A549 (cell line): ENCODE measurements at regions not wholly inside any gene's neighbourhood (a gene's known extent, or its start where the extent isn't known, plus 50 kb on each side); places are given as distances from the start of the nearest gene placed in this dataset.

Experiments
- ATAC-seq, 2 experiments: fragments of 200-7000 bp in 1 of 2; fragments of >200 bp in 1 of 2; cut with Nextera tagmentation in 1 of 2; cut with Tn5 transposase in 1 of 2; 3 replicates each; pipeline versions ENCODE4 v1.8.0 to v1.9.1; 2018 to 2020; ENCODE audit warnings: mild to moderate bottlenecking in 1 of 2, moderate library complexity in 1 of 2
- CTCF ChIA-PET: fragments of 300-600 bp; sonication (Branson Sonifier 250); formaldehyde crosslinking; extraction: SDS; loops from one replicate; lab custom pipeline; 2021; ENCODE audit warnings: antibody characterized with exemption, inconsistent platforms; lab: Yijun Ruan, JAX
- POLR2A ChIA-PET: fragments of 350-600 bp; formaldehyde crosslinking; extraction: SDS; loops from one replicate; lab custom pipeline; 2021; ENCODE audit warnings: antibody characterized with exemption, inconsistent platforms; lab: Yijun Ruan, JAX
- DNase-seq, 2 experiments: peaks; one replicate each; pipeline versions ENCODE4 v3.0.0 to v3.0.0-alpha.2; 2011 to 2016; ENCODE audit warnings: low read depth in 1 of 2, low spot score in 1 of 2
- FAIRE-seq: peaks from 2 replicates; lab custom pipeline; 2011; peaks lifted over from hg19 to GRCh38; lab: Jason Lieb, UNC
- H3K27ac ChIP-seq, 2 experiments: fragments of >200 bp; sonication (Bioruptor Twin); formaldehyde crosslinking; 3 replicates each; pipeline ENCODE4 v1.5.1; 2016 to 2017
- H3K4me1 ChIP-seq: fragments of >200 bp; sonication (Bioruptor Twin); formaldehyde crosslinking; 3 replicates; pipeline ENCODE4 v1.6.1; 2016
- H3K4me2 ChIP-seq: fragments of >200 bp; sonication (Bioruptor Twin); formaldehyde crosslinking; 3 replicates; pipeline ENCODE4 v1.6.1; 2016
- H3K4me3 ChIP-seq: fragments of >200 bp; sonication (Bioruptor Twin); formaldehyde crosslinking; 3 replicates; pipeline ENCODE4 v1.5.1; 2016
- H3K9me3 ChIP-seq: fragments of >200 bp; sonication (Bioruptor Twin); formaldehyde crosslinking; 3 replicates; pipeline ENCODE4 v1.6.1; 2016
- CBX2 ChIP-seq: fragments of 200-600 bp; sonication (generic); IDR thresholded peaks from 2 replicates; pipeline ENCODE4 v1.6.1; 2016; ENCODE audit warnings: low read depth, mild to moderate bottlenecking, borderline replicate concordance
- CBX8 ChIP-seq: fragments of 200-600 bp; sonication (generic); IDR thresholded peaks from 2 replicates; pipeline ENCODE4 v1.6.1; 2016
- CHD4 ChIP-seq: fragments of 200-600 bp; sonication (generic); IDR thresholded peaks from 2 replicates; pipeline ENCODE4 v1.6.1; 2016; ENCODE audit warnings: antibody characterized with exemption, mild to moderate bottlenecking, borderline replicate concordance
- EHF ChIP-seq: fragments of 250-450 bp; sonication (Bioruptor Pico); IDR thresholded peaks from 2 replicates; pipeline ENCODE4 v1.5.0; 2020; ENCODE audit warnings: mild to moderate bottlenecking
- EHMT2 ChIP-seq: fragments of 200-600 bp; sonication (generic); IDR thresholded peaks from 2 replicates; pipeline ENCODE4 v1.6.1; 2016; ENCODE audit warnings: antibody characterized with exemption, low read depth, mild to moderate bottlenecking, moderate library complexity
- FOSB ChIP-seq: fragments of 250-450 bp; sonication (Bioruptor Pico); IDR thresholded peaks from 2 replicates; pipeline ENCODE4 v1.5.0; 2020; ENCODE audit warnings: mild to moderate bottlenecking, moderate library complexity
- HDAC2 ChIP-seq: fragments of 200-600 bp; sonication (generic); IDR thresholded peaks from 2 replicates; pipeline ENCODE4 v1.6.1; 2016
- HEYL ChIP-seq: fragments of 250-450 bp; sonication (Bioruptor Pico); IDR thresholded peaks from 2 replicates; pipeline ENCODE4 v1.8.0; 2021; ENCODE audit warnings: mild to moderate bottlenecking, moderate library complexity
- HOXB5 ChIP-seq: fragments of 250-450 bp; sonication (Bioruptor Pico); IDR thresholded peaks from 2 replicates; pipeline ENCODE4 v1.5.0; 2020; ENCODE audit warnings: mild to moderate bottlenecking, moderate library complexity
- JUNB ChIP-seq: fragments of >200 bp; sonication (Bioruptor Twin); formaldehyde crosslinking; IDR thresholded peaks from 2 replicates; pipeline ENCODE4 v1.6.1; 2016
- KDM5A ChIP-seq: fragments of 200-600 bp; sonication (generic); IDR thresholded peaks from 2 replicates; pipeline ENCODE4 v1.6.1; 2016; ENCODE audit warnings: antibody characterized with exemption, mild to moderate bottlenecking
- MAFK ChIP-seq: fragments of 450-650 bp; IDR thresholded peaks from 2 replicates; pipeline ENCODE4 v1.6.1; 2014; ENCODE audit not compliant: partially characterized antibody
- MAX ChIP-seq: IDR thresholded peaks from 2 replicates; pipeline ENCODE4 v1.6.1; 2012
- NFE2L2 ChIP-seq: fragments of 150-350 bp; conservative IDR thresholded peaks from 2 replicates; pipeline ENCODE4 v1.6.1; 2014; ENCODE audit warnings: low read length
- NPAS2 ChIP-seq: fragments of 250-450 bp; sonication (Bioruptor Pico); IDR thresholded peaks from 2 replicates; pipeline ENCODE4 v1.8.0; 2022; ENCODE audit warnings: mild to moderate bottlenecking, moderate library complexity, borderline replicate concordance
- NR3C1 ChIP-seq: fragments of >200 bp; sonication (Bioruptor Twin); formaldehyde crosslinking; IDR thresholded peaks from 3 replicates; pipeline ENCODE4 v1.6.1; 2017
- PHF8 ChIP-seq: fragments of 200-600 bp; sonication (generic); IDR thresholded peaks from 2 replicates; pipeline ENCODE4 v1.6.1; 2016; ENCODE audit warnings: low read depth, mild to moderate bottlenecking, antibody characterized with exemption, moderate library complexity, borderline replicate concordance
- RAD21 ChIP-seq, 2 experiments: fragments of >200 bp in 1 of 2; sonication (Bioruptor Twin) in 1 of 2; formaldehyde crosslinking in 1 of 2; IDR thresholded peaks in 1 of 2; conservative IDR thresholded peaks in 1 of 2; 2 replicates in 1 of 2; 3 replicates in 1 of 2; pipeline ENCODE4 v1.6.1; 2012 to 2018; ENCODE audit warnings: inconsistent platforms in 1 of 2
- RCOR1 ChIP-seq: fragments of 150-350 bp; IDR thresholded peaks from 2 replicates; pipeline ENCODE4 v1.6.1; 2014; ENCODE audit warnings: antibody characterized with exemption, low read length, low read depth
- REST ChIP-seq: fragments of 200-600 bp; sonication (generic); IDR thresholded peaks from 2 replicates; pipeline ENCODE4 v1.6.1; 2016; ENCODE audit warnings: antibody characterized with exemption, mild to moderate bottlenecking, moderate library complexity
- RNF2 ChIP-seq: fragments of 200-600 bp; sonication (generic); IDR thresholded peaks from 2 replicates; pipeline ENCODE4 v1.6.1; 2016; ENCODE audit warnings: low read depth, mild to moderate bottlenecking, antibody characterized with exemption, moderate library complexity, borderline replicate concordance
- SMC3 ChIP-seq: fragments of >200 bp; sonication (Bioruptor Twin); formaldehyde crosslinking; IDR thresholded peaks from 3 replicates; pipeline ENCODE4 v1.6.1; 2018; ENCODE audit warnings: inconsistent platforms
- TFCP2L1 ChIP-seq: fragments of 250-450 bp; sonication (Bioruptor Pico); IDR thresholded peaks from 2 replicates; pipeline ENCODE4 v1.5.0; 2021; ENCODE audit warnings: mild to moderate bottlenecking
- USF2 ChIP-seq: fragments of 450-650 bp; IDR thresholded peaks from 2 replicates; pipeline ENCODE4 v1.6.1; 2014; ENCODE audit warnings: antibody characterized with exemption
- ZFP36 ChIP-seq: fragments of 450-650 bp; IDR thresholded peaks from 2 replicates; pipeline ENCODE4 v1.6.1; 2014; ENCODE audit warnings: borderline replicate concordance; ENCODE audit not compliant: partially characterized antibody
- ZNF302 ChIP-seq: fragments of 250-450 bp; sonication (Bioruptor Pico); IDR thresholded peaks from 2 replicates; pipeline ENCODE4 v1.9.0; 2021; ENCODE audit warnings: inconsistent platforms, mild to moderate bottlenecking, moderate library complexity
- WGBS: methylation state at CpG from one replicate; pipeline ENCODE4 v1.1.6; 2017; ENCODE audit errors: missing lambda C conversion rate; 5-methylcytosine and 5-hydroxymethylcytosine counted together
- TF ChIP-seq, protein P1 (sequence below): IDR thresholded peaks from 2 replicates; pipeline ENCODE4 v1.6.1; 2012; ENCODE audit warnings: low read depth, borderline replicate concordance
- TF ChIP-seq, protein P2 (sequence below): fragments of >200 bp; sonication (Bioruptor Twin); formaldehyde crosslinking; IDR thresholded peaks from 3 replicates; pipeline ENCODE4 v1.6.1; 2016

- ATAC-seq (no peak), FAIRE-seq (no peak), DNase-seq (no peak)
- Histone ChIP-seq H3K4me2 (no peak overlapping the region), H3K4me1 (peaks cover 5% of the 10 kb centered on the region; the same call in 1 of the 3 replicates), H3K4me3 (no peak overlapping the region), H3K9me3 (peaks cover 18% of the 10 kb centered on the region; the same call in 2 of the 3 replicates), H3K27ac (no peak overlapping the region)
- WGBS, result 23% methylated on average over 1 of the region's 1 CpG
- ChIA-PET CTCF (no interaction called here), POLR2A (no interaction called here)
- TF ChIP-seq CBX2, result no peak
- TF ChIP-seq, protein P1, sequence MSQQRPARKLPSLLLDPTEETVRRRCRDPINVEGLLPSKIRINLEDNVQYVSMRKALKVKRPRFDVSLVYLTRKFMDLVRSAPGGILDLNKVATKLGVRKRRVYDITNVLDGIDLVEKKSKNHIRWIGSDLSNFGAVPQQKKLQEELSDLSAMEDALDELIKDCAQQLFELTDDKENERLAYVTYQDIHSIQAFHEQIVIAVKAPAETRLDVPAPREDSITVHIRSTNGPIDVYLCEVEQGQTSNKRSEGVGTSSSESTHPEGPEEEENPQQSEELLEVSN, result no peak
- no peak for TF ChIP-seq CHD4
- TF ChIP-seq RCOR1, result no peak
- TF ChIP-seq TFCP2L1 (CRISPR knock-in tag), result no peak
- no peak for TF ChIP-seq ZFP36
- TF ChIP-seq SMC3, result no peak
- no peak for TF ChIP-seq RAD21 (conservative IDR thresholded peaks at IDR 0.05 in 1 of 2, IDR thresholded peaks at IDR 0.05 in 1 of 2)
- TF ChIP-seq, protein P2, sequence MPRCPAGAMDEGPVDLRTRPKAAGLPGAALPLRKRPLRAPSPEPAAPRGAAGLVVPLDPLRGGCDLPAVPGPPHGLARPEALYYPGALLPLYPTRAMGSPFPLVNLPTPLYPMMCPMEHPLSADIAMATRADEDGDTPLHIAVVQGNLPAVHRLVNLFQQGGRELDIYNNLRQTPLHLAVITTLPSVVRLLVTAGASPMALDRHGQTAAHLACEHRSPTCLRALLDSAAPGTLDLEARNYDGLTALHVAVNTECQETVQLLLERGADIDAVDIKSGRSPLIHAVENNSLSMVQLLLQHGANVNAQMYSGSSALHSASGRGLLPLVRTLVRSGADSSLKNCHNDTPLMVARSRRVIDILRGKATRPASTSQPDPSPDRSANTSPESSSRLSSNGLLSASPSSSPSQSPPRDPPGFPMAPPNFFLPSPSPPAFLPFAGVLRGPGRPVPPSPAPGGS, result no peak
- no peak for TF ChIP-seq USF2
- TF ChIP-seq HOXB5 (CRISPR knock-in tag), result no peak
- no peak for TF ChIP-seq MAFK
- TF ChIP-seq NPAS2 (CRISPR knock-in tag), result no peak
- no peak for TF ChIP-seq MAX
- no peak for TF ChIP-seq NFE2L2
- no peak for TF ChIP-seq EHMT2
- no peak for TF ChIP-seq PHF8
- no peak for TF ChIP-seq FOSB
- TF ChIP-seq NR3C1, result no peak
Measured at GRCh38 chr14:61868846-61869245, 106.6 kb downstream of the SNAPC1 start.

DNA sequence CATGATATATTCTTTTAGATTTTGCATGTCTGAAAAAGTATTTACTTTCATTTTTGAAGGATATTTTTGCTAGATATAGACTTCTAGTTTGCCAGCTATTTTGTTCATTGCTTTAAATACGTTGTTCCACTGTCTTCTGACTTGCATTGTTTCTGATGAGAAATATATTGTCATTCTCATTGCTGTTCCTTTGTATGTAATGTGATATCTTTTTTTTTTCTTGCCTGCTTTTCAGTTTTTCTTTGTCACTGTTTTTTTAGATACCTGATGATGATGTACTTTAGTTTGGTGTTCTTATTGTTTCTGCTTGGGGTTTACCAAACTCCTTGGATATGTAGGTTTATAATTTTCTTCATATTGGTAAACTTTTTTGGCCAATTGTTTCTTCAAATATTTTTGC lies 107.9 kb downstream of the SNAPC1 start:
- DNase-seq (no peak), FAIRE-seq (no peak), ATAC-seq (no peak)
- POLR2A ChIA-PET, result no interaction called here
- WGBS, result 2% methylated on average over 1 of the region's 1 CpG
- Histone ChIP-seq H3K4me1 (peaks cover 5% of the 10 kb centered on the region; the same call in 1 of the 3 replicates), H3K27ac (no peak overlapping the region), H3K9me3 (peaks cover 18% of the 10 kb centered on the region; the same call in 2 of the 3 replicates), H3K4me3 (no peak overlapping the region), H3K4me2 (no peak overlapping the region)
- TF ChIP-seq RNF2, result no peak
- no peak for TF ChIP-seq EHF (CRISPR knock-in tag)
- TF ChIP-seq ZNF302, result no peak
- TF ChIP-seq REST, result no peak
- TF ChIP-seq, protein P2, result no peak
- no peak for TF ChIP-seq JUNB
- TF ChIP-seq USF2, result no peak
- no peak for TF ChIP-seq HEYL
- TF ChIP-seq NR3C1, result no peak
- TF ChIP-seq NPAS2 (CRISPR knock-in tag), result no peak
- no peak for TF ChIP-seq HDAC2
- no peak for TF ChIP-seq CBX8
- TF ChIP-seq EHMT2, result no peak
- no peak for TF ChIP-seq KDM5A
- no peak for TF ChIP-seq RCOR1
- CTCF ChIA-PET, result no interaction called here
